ENCODE measurements at regions not wholly inside any gene's neighbourhood (a gene's known extent, or its start where the extent isn't known, plus 50 kb on each side); places are given as distances from the start of the nearest gene placed in this dataset.

- Histone ChIP-seq H3K36me3 (no peaks in the 10 kb centered on the region), H3K27ac (no peak overlapping the region), H3K27me3 (no peaks in the 10 kb centered on the region), H3K9me3 (no peaks in the 10 kb centered on the region), H3K4me1 (no peaks in the 10 kb centered on the region), H3K4me3 (no peak overlapping the region)
- no peak for TF ChIP-seq CTCF (IDR thresholded peaks at IDR 0.05 in 4 of 5, conservative IDR thresholded peaks at IDR 0.05 in 1 of 5)
- TF ChIP-seq POLR2A (IDR thresholded peaks at IDR 0.05) = no peak
- DNase-seq (no peak), ATAC-seq (no peak)
- in situ Hi-C loops (cut with MboI; ENCODE audit: low sequenced_read_pairs in 4 of 4) = no loop called here
- intact Hi-C loops (cut with DNase I; ENCODE audit: low total_unique reads) = no loop called here
These were observed 176.8 kb upstream of the SAMSN1 start for GRCh38 chr21:14722841-14723483.

GRCh38 chr21:14720237-14720636, 174.1 kb upstream of the SAMSN1 start:
- no peak overlapping the region for H3K27ac ChIP-seq
- no peaks in the 10 kb centered on the region for H3K27me3 ChIP-seq
- H3K36me3 ChIP-seq = no peaks in the 10 kb centered on the region
- H3K9me3 ChIP-seq = no peaks in the 10 kb centered on the region
- no peak for TF ChIP-seq CTCF (IDR thresholded peaks at IDR 0.05 in 4 of 5, conservative IDR thresholded peaks at IDR 0.05 in 1 of 5)
- no peak for TF ChIP-seq POLR2A (IDR thresholded peaks at IDR 0.05)
- DNase-seq (no peak), ATAC-seq (no peak)
- no peaks in the 10 kb centered on the region for H3K4me1 ChIP-seq
- in situ Hi-C loops (cut with MboI; ENCODE audit: low sequenced_read_pairs in 4 of 4) = no loop called here
- intact Hi-C loops (cut with DNase I; ENCODE audit: low total_unique reads) = no loop called here
- H3K4me3 ChIP-seq = no peak overlapping the region

GRCh38 chr21:14718951-14719350, 172.8 kb upstream of the SAMSN1 start:
- no peak for ATAC-seq
- in situ Hi-C loops (cut with MboI; ENCODE audit: low sequenced_read_pairs in 4 of 4) (no loop called here), intact Hi-C loops (cut with DNase I; ENCODE audit: low total_unique reads) (no loop called here)
- H3K9me3 ChIP-seq = no peaks in the 10 kb centered on the region
- DNase-seq = no peak
- no peaks in the 10 kb centered on the region for H3K4me1 ChIP-seq
- no peaks in the 10 kb centered on the region for H3K27me3 ChIP-seq
- H3K27ac ChIP-seq = no peak overlapping the region
- TF ChIP-seq POLR2A (IDR thresholded peaks at IDR 0.05) = no peak
- no peak for TF ChIP-seq CTCF (IDR thresholded peaks at IDR 0.05 in 4 of 5, conservative IDR thresholded peaks at IDR 0.05 in 1 of 5)
- no peaks in the 10 kb centered on the region for H3K36me3 ChIP-seq
- H3K4me3 ChIP-seq = no peak overlapping the region

GRCh38 chr21:14716761-14717396, 170.8 kb upstream of the SAMSN1 start:
- Histone ChIP-seq H3K4me1 (no peaks in the 10 kb centered on the region), H3K4me3 (no peak overlapping the region), H3K27ac (no peak overlapping the region), H3K27me3 (no peaks in the 10 kb centered on the region), H3K9me3 (no peaks in the 10 kb centered on the region), H3K36me3 (no peaks in the 10 kb centered on the region)
- ATAC-seq = no peak
- no peak for TF ChIP-seq POLR2A (IDR thresholded peaks at IDR 0.05)
- no peak for TF ChIP-seq CTCF (IDR thresholded peaks at IDR 0.05 in 4 of 5, conservative IDR thresholded peaks at IDR 0.05 in 1 of 5)
- in situ Hi-C loops (cut with MboI; ENCODE audit: low sequenced_read_pairs in 4 of 4) (no loop called here), intact Hi-C loops (cut with DNase I; ENCODE audit: low total_unique reads) (no loop called here)
- no peak for DNase-seq
